ENCODE measurements at regions not wholly inside any gene's neighbourhood (a gene's known extent, or its start where the extent isn't known, plus 50 kb on each side); places are given as distances from the start of the nearest gene placed in this dataset.

DNA sequence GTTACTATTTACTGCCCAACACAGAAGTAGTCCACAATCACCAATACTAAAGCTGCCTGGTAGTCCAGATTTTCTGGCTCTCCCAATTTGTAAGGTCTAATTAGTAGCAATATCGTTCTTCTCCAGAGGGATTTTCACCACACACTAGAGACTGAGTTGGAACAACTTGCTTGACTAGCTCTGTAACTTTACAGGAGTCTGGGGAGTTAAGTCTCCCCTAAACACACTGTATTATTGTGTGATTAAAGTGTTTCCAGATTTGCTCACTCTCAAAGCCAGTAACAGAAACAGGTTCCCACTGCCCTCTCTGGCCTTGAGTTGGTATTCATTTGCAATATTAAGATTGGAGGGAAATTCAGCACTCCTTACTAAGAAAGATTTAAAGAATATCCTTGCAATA is 1175.7 kb downstream of the SORCS1 start:
- no peak overlapping the region for H3K9ac ChIP-seq (ENCODE audit: low read length)
- H3K36me3 ChIP-seq (replicated peaks in 1 of 2; ENCODE audit: control extremely low read depth in 1 of 2, control insufficient read depth in 1 of 2, extremely low read depth in 1 of 2, insufficient read depth in 2 of 2, low read length in 1 of 2), result no peaks in the 10 kb centered on the region
- no peaks in the 10 kb centered on the region for H3K27me3 ChIP-seq (replicated peaks in 1 of 4; ENCODE audit: control extremely low read depth in 1 of 4, control insufficient read depth in 3 of 4, insufficient read depth in 4 of 4, low read length in 3 of 4)
- no peaks in the 10 kb centered on the region for H4K20me1 ChIP-seq (ENCODE audit: control insufficient read depth, insufficient read depth, low read length, poor library complexity, severe bottlenecking)
- Mint-ChIP-seq H3K27ac (no peak overlapping the region), H3K4me3 (no peak overlapping the region), H3K9me3 (ENCODE audit: insufficient read depth) (peaks cover 8% of the 10 kb centered on the region), H3K27me3 (no peaks in the 10 kb centered on the region), H3K4me1 (no peaks in the 10 kb centered on the region)
- H3K79me2 ChIP-seq (ENCODE audit: control insufficient read depth, insufficient read depth, low read length), result no peaks in the 10 kb centered on the region
- ATAC-seq (ENCODE audit: low read depth) (no peak), DNase-seq (no peak)
- no peaks in the 10 kb centered on the region for H3K4me1 ChIP-seq (ENCODE audit: control insufficient read depth in 2 of 2, insufficient read depth in 2 of 2, low read length in 2 of 2)
- WGBS (ENCODE audit: insufficient coverage), result no CpG with 5 or more reads among the region's 1 CpG
- H2AFZ ChIP-seq (ENCODE audit: insufficient read depth, low read depth, low read length, poor library complexity, severe bottlenecking), result no peak overlapping the region
- intact Hi-C loops (cut with micrococcal nuclease), result no loop called here
- H3K9me3 ChIP-seq (ENCODE audit: control extremely low read depth in 1 of 3, control insufficient read depth in 2 of 3, insufficient read depth in 1 of 3, low read length in 2 of 3), result peaks cover 0 to 9% (median 0%) of the 10 kb centered on the region in 3 donors
- H3K27ac ChIP-seq (ENCODE audit: low read length in 2 of 2), result no peak overlapping the region
- H3K4me2 ChIP-seq (replicated peaks; ENCODE audit: low read depth, low read length, poor library complexity, severe bottlenecking), result no peak overlapping the region
- no peak overlapping the region for H3K4me3 ChIP-seq (ENCODE audit: control extremely low read depth in 1 of 5, extremely low read depth in 1 of 5, insufficient read depth in 1 of 5, low read depth in 2 of 5, low read length in 4 of 5)
- CTCF ChIA-PET, result no interaction called here
- TF ChIP-seq CTCF (IDR thresholded peaks at IDR 0.05) (no peak), EZH2 (IDR thresholded peaks at IDR 0.05; ENCODE audit: borderline replicate concordance, insufficient read depth, low read depth, low read length, poor library complexity, severe bottlenecking) (no peak)
- POLR2A ChIA-PET, result no interaction called here

DNA sequence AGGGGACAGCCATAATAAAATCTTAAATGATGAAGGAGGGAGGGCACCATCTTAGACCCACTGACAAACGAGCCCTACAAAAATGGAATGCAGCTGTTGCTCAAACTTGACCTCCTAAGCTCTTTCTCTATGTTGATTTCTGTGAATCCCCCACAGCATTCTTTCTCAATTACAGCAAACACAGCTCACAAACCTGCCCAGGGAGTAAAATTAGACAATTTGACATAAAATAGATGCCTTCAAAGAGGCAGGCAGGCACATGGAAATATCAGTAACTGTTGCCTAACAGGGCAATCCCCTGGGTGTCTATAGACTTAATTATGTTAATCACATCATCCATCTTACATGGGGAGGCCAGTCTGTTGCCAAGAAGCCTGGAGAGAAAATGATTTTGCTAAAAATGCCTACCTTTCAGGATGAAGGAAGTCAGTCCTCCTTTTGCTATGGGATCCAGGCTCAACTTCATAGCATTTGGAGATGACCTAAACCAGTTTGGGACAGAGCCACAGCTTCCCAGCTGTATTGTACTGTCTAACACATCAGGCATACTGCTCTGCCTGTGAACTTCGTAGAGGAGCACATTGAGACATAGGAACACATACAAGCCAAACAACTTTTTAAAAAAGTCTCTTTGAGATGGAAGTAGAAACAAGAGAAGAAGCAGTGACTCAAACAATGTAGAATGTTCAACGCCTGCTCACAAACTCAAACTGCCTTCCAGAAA is 1177.4 kb downstream of the SORCS1 start:
- Histone ChIP-seq H2AFZ (ENCODE audit: insufficient read depth, low read depth, low read length, poor library complexity, severe bottlenecking) (no peak overlapping the region), H3K36me3 (replicated peaks in 1 of 2; ENCODE audit: control extremely low read depth in 1 of 2, control insufficient read depth in 1 of 2, extremely low read depth in 1 of 2, insufficient read depth in 2 of 2, low read length in 1 of 2) (no peaks in the 10 kb centered on the region), H3K9me3 (ENCODE audit: control extremely low read depth in 1 of 3, control insufficient read depth in 2 of 3, insufficient read depth in 1 of 3, low read length in 2 of 3) (peaks cover 0 to 9% (median 0%) of the 10 kb centered on the region in 3 donors), H3K9ac (ENCODE audit: low read length) (no peak overlapping the region), H3K79me2 (ENCODE audit: control insufficient read depth, insufficient read depth, low read length) (no peaks in the 10 kb centered on the region), H3K4me3 (ENCODE audit: control extremely low read depth in 1 of 5, extremely low read depth in 1 of 5, insufficient read depth in 1 of 5, low read depth in 2 of 5, low read length in 4 of 5) (no peak overlapping the region), H3K27me3 (replicated peaks in 1 of 4; ENCODE audit: control extremely low read depth in 1 of 4, control insufficient read depth in 3 of 4, insufficient read depth in 4 of 4, low read length in 3 of 4) (no peaks in the 10 kb centered on the region), H3K4me1 (ENCODE audit: control insufficient read depth in 2 of 2, insufficient read depth in 2 of 2, low read length in 2 of 2) (no peaks in the 10 kb centered on the region), H3K4me2 (replicated peaks; ENCODE audit: low read depth, low read length, poor library complexity, severe bottlenecking) (no peak overlapping the region), H3K27ac (ENCODE audit: low read length in 2 of 2) (no peak overlapping the region), H4K20me1 (ENCODE audit: control insufficient read depth, insufficient read depth, low read length, poor library complexity, severe bottlenecking) (no peaks in the 10 kb centered on the region)
- Mint-ChIP-seq H3K4me1 (no peaks in the 10 kb centered on the region), H3K4me3 (no peak overlapping the region), H3K9me3 (ENCODE audit: insufficient read depth) (peaks cover 3% of the 10 kb centered on the region), H3K27ac (no peak overlapping the region), H3K27me3 (no peaks in the 10 kb centered on the region)
- intact Hi-C loops (cut with micrococcal nuclease), result no loop called here
- 43% methylated on average over 1 of the region's 3 CpGs for WGBS (ENCODE audit: insufficient coverage)
- ChIA-PET POLR2A (no interaction called here), CTCF (no interaction called here)
- ATAC-seq (ENCODE audit: low read depth) (no peak), DNase-seq (no peak)
- TF ChIP-seq CTCF (IDR thresholded peaks at IDR 0.05) (no peak), EZH2 (IDR thresholded peaks at IDR 0.05; ENCODE audit: borderline replicate concordance, insufficient read depth, low read depth, low read length, poor library complexity, severe bottlenecking) (no peak)

All from B cell (primary cell).